Karpas-422 (cell line): ENCODE measurements at regions not wholly inside any gene's neighbourhood (a gene's known extent, or its start where the extent isn't known, plus 50 kb on each side); places are given as distances from the start of the nearest gene placed in this dataset.
"Not testable (repeated sequence)": the region's sequence is repeated elsewhere in the genome, so short reads cannot be mapped to it uniquely, and the experiment has no call there.

ENCODE experiments used
- DNase-seq: peaks from one replicate; pipeline ENCODE4 v3.0.0-alpha.2; 2015
- H2AFZ ChIP-seq: fragments of 200-600 bp; sonication (generic); 2 replicates; pipeline ENCODE4 v1.6.1; 2014; ENCODE audit warnings: antibody characterized with exemption, low read length, mixed read lengths
- H3K27ac ChIP-seq: fragments of 200-600 bp; sonication (generic); 2 replicates; pipeline ENCODE4 v1.5.1; 2014; ENCODE audit warnings: mild to moderate bottlenecking, low read length, moderate library complexity
- H3K27me3 ChIP-seq: fragments of 200-600 bp; sonication (generic); 2 replicates; pipeline ENCODE4 v1.6.1; 2014; ENCODE audit warnings: low read length, mixed read lengths
- H3K36me3 ChIP-seq: fragments of 200-600 bp; sonication (generic); 2 replicates; pipeline ENCODE4 v1.6.1; 2014; ENCODE audit warnings: low read length, mixed read lengths; ENCODE audit not compliant: insufficient read depth
- H3K4me1 ChIP-seq: fragments of 200-600 bp; sonication (generic); 2 replicates; pipeline ENCODE4 v1.6.1; 2014; ENCODE audit warnings: mild to moderate bottlenecking, low read length, mixed read lengths
- H3K4me2 ChIP-seq: fragments of 200-600 bp; sonication (generic); 2 replicates; pipeline ENCODE4 v1.6.1; 2014; ENCODE audit warnings: low read length, low read depth, mild to moderate bottlenecking; ENCODE audit not compliant: poor library complexity, severe bottlenecking
- H3K4me3 ChIP-seq: fragments of 200-600 bp; sonication (generic); 2 replicates; pipeline ENCODE4 v1.5.1; 2014; ENCODE audit warnings: mild to moderate bottlenecking, antibody characterized with exemption, low read length, mixed read lengths
- H3K79me2 ChIP-seq: fragments of 200-600 bp; sonication (generic); 2 replicates; pipeline ENCODE4 v1.6.1; 2014; ENCODE audit warnings: mild to moderate bottlenecking, low read length, mixed read lengths
- H3K9ac ChIP-seq: fragments of 200-600 bp; sonication (generic); 2 replicates; pipeline ENCODE4 v1.6.0; 2014; ENCODE audit warnings: low read length
- H3K9me2 ChIP-seq: fragments of 200-600 bp; sonication (generic), shearing (Covaris generic); replicated peaks from 2 replicates; pipeline ENCODE4 v1.6.0; 2014; ENCODE audit warnings: mild to moderate bottlenecking, low read length, moderate library complexity; ENCODE audit not compliant: insufficient read depth
- H3K9me3 ChIP-seq: fragments of 300-700, 200-600 bp; sonication (generic); 2 replicates; pipeline ENCODE4 v1.6.1; 2014; ENCODE audit warnings: low read length, mixed read lengths
- H4K20me1 ChIP-seq: fragments of 200-600 bp; sonication (generic); 2 replicates; pipeline ENCODE4 v1.6.1; 2014; ENCODE audit warnings: mild to moderate bottlenecking, antibody characterized with exemption, low read length, low read depth; ENCODE audit not compliant: insufficient read depth

GRCh38 chr6:170091639-170092579 is 199.0 kb downstream of the DLL1 start:
- Histone ChIP-seq H2AFZ (no peak overlapping the region), H3K27me3 (no peaks in the 10 kb centered on the region), H3K9me2 (no peaks in the 10 kb centered on the region), H3K4me2 (no peak overlapping the region), H3K9me3 (no peaks in the 10 kb centered on the region), H3K36me3 (no peaks in the 10 kb centered on the region), H3K27ac (no peak overlapping the region), H3K4me1 (peaks cover 17% of the 10 kb centered on the region), H4K20me1 (no peaks in the 10 kb centered on the region), H3K79me2 (no peaks in the 10 kb centered on the region), H3K4me3 (no peak overlapping the region), H3K9ac (no peak overlapping the region)
- no peak for DNase-seq

GRCh38 chr6:170091000-170091638 is 199.8 kb downstream of the DLL1 start:
- Histone ChIP-seq H3K27ac (no peak overlapping the region), H3K9ac (no peak overlapping the region), H3K9me3 (no peaks in the 10 kb centered on the region), H3K4me1 (peaks cover 17% of the 10 kb centered on the region), H3K79me2 (no peaks in the 10 kb centered on the region), H3K36me3 (no peaks in the 10 kb centered on the region), H3K4me3 (no peak overlapping the region), H3K27me3 (no peaks in the 10 kb centered on the region), H4K20me1 (no peaks in the 10 kb centered on the region), H3K9me2 (no peaks in the 10 kb centered on the region), H3K4me2 (no peak overlapping the region), H2AFZ (no peak overlapping the region)
- DNase-seq = no peak

DNA sequence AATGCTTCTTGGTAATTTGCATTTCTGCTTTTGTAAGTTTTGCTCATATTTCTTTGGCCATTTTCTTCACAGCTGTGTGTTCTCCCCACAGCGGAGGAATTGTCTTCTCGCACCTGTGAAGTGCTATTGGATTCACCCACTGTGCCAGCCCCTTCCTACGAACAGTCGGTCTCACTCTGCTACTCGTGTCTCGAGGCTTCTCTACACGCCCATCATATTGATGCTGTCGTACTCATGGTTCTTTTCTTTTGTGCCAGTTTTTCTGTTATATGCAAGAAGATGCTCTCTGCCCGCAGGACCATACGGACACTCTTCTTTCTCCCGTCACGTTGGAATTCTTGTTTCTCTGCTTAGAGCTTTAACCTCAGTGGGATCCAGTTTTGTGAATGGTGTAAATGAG is 200.3 kb downstream of the DLL1 start:
- Histone ChIP-seq H3K4me3 (no peak overlapping the region), H3K27ac (no peak overlapping the region), H3K9me2 (no peaks in the 10 kb centered on the region), H3K79me2 (no peaks in the 10 kb centered on the region), H2AFZ (no peak overlapping the region), H4K20me1 (no peaks in the 10 kb centered on the region), H3K4me2 (no peak overlapping the region), H3K36me3 (no peaks in the 10 kb centered on the region), H3K27me3 (no peaks in the 10 kb centered on the region), H3K9ac (no peak overlapping the region), H3K4me1 (peaks cover 17% of the 10 kb centered on the region), H3K9me3 (no peaks in the 10 kb centered on the region)
- DNase-seq = no peak

GRCh38 chr6:170089963-170090362 is 200.9 kb downstream of the DLL1 start:
- H3K4me1 ChIP-seq = peaks cover 17% of the 10 kb centered on the region
- no peaks in the 10 kb centered on the region for H3K79me2 ChIP-seq
- H2AFZ ChIP-seq = no peak overlapping the region
- H3K27ac ChIP-seq = no peak overlapping the region
- no peaks in the 10 kb centered on the region for H3K9me2 ChIP-seq
- peak; percentile 48 for DNase-seq
- no peaks in the 10 kb centered on the region for H3K27me3 ChIP-seq
- H3K36me3 ChIP-seq = no peaks in the 10 kb centered on the region
- no peak overlapping the region for H3K4me2 ChIP-seq
- H3K4me3 ChIP-seq = no peak overlapping the region
- H3K9me3 ChIP-seq = no peaks in the 10 kb centered on the region
- H4K20me1 ChIP-seq = no peaks in the 10 kb centered on the region
- H3K9ac ChIP-seq = no peak overlapping the region

DNA sequence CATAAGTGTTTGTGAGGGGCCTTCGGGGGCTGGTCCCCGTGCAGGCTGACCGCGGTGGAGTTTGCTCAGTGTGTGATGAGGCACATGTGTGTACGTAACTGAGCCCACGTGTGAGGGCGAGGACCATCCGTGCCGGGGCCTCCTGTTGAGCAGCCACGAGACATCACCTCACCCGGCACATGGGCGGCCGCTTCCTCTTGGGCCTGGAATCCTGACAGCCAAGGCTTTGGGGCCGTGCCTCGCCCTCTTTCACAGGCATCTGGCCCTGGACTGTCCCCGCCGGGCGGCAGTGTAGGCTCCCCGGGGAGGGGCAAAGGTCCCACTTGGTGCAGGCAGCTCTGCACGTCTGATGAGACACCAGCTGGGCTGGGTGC is 202.3 kb downstream of the DLL1 start:
- H3K9me2 ChIP-seq = no peaks in the 10 kb centered on the region
- H2AFZ ChIP-seq = no peak overlapping the region
- no peak for DNase-seq
- H3K4me3 ChIP-seq = no peak overlapping the region
- no peaks in the 10 kb centered on the region for H3K79me2 ChIP-seq
- peaks cover 17% of the 10 kb centered on the region for H3K4me1 ChIP-seq
- H3K27me3 ChIP-seq = no peaks in the 10 kb centered on the region
- H4K20me1 ChIP-seq = no peaks in the 10 kb centered on the region
- H3K36me3 ChIP-seq = no peaks in the 10 kb centered on the region
- no peak overlapping the region for H3K27ac ChIP-seq
- no peak overlapping the region for H3K4me2 ChIP-seq
- H3K9ac ChIP-seq = no peak overlapping the region
- no peaks in the 10 kb centered on the region for H3K9me3 ChIP-seq

- Histone ChIP-seq H2AFZ (no peak overlapping the region), H3K4me2 (no peak overlapping the region), H3K27ac (no peak overlapping the region)
Observed at GRCh38 chr6:170087941-170088581, 202.8 kb downstream of the DLL1 start.

DNA sequence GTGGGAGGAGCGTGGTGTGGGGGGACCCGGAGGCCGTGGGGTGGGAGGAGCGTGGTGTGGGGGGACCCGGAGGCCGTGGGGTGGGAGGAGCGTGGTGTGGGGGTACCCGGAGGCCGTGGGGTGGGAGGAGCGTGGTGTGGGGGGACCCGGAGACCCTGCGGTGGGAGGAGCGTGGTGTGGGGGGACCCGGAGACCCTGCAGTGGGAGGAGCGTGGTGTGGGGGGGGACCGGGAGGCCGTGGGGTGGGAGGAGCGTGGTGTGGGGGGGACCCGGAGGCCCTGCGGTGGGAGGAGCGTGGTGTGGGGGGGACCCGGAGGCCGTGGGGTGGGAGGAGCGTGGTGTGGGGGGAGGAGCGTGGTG is 203.5 kb downstream of the DLL1 start:
- not testable (repeated sequence) for H3K9me3 ChIP-seq, DNase-seq, H3K27ac ChIP-seq, H3K27me3 ChIP-seq, H3K9me2 ChIP-seq, H2AFZ ChIP-seq, H4K20me1 ChIP-seq, H3K9ac ChIP-seq, H3K79me2 ChIP-seq, H3K4me2 ChIP-seq, H3K4me3 ChIP-seq, H3K36me3 ChIP-seq
- peaks cover 17% of the 10 kb centered on the region for H3K4me1 ChIP-seq

More at GRCh38 chr6:170087941-170088581, 202.8 kb downstream of the DLL1 start:
- H3K4me1 ChIP-seq = peaks cover 17% of the 10 kb centered on the region
- H3K36me3 ChIP-seq = no peaks in the 10 kb centered on the region
- DNase-seq = no peak
- H4K20me1 ChIP-seq = no peaks in the 10 kb centered on the region
- no peak overlapping the region for H3K9ac ChIP-seq
- no peaks in the 10 kb centered on the region for H3K27me3 ChIP-seq
- H3K9me2 ChIP-seq = no peaks in the 10 kb centered on the region
- H3K9me3 ChIP-seq = no peaks in the 10 kb centered on the region
- H3K79me2 ChIP-seq = no peaks in the 10 kb centered on the region
- no peak overlapping the region for H3K4me3 ChIP-seq

- no peak overlapping the region for H3K27ac ChIP-seq
- H3K9me2 ChIP-seq = no peaks in the 10 kb centered on the region
- H3K9me3 ChIP-seq = no peaks in the 10 kb centered on the region
- H4K20me1 ChIP-seq = no peaks in the 10 kb centered on the region
- H3K79me2 ChIP-seq = no peaks in the 10 kb centered on the region
- no peaks in the 10 kb centered on the region for H3K36me3 ChIP-seq
- no peak overlapping the region for H3K9ac ChIP-seq
- H3K27me3 ChIP-seq = no peaks in the 10 kb centered on the region
- H3K4me1 ChIP-seq = peaks cover 17% of the 10 kb centered on the region
- DNase-seq = no peak
- no peak overlapping the region for H2AFZ ChIP-seq
- H3K4me3 ChIP-seq = no peak overlapping the region
- H3K4me2 ChIP-seq = no peak overlapping the region
Observed at GRCh38 chr6:170086639-170087420, 204.0 kb downstream of the DLL1 start.
